T-helper 1 cell (primary cell): ENCODE measurements at regions not wholly inside any gene's neighbourhood (a gene's known extent, or its start where the extent isn't known, plus 50 kb on each side); places are given as distances from the start of the nearest gene placed in this dataset.
A peak's percentile ranks its signal among the peaks of the same experiment; 100 is the strongest.

Experiments
- DNase-seq, 5 donors: peaks; one replicate each; pipeline ENCODE4 v3.0.0-alpha.2; 2012 to 2020

DNA sequence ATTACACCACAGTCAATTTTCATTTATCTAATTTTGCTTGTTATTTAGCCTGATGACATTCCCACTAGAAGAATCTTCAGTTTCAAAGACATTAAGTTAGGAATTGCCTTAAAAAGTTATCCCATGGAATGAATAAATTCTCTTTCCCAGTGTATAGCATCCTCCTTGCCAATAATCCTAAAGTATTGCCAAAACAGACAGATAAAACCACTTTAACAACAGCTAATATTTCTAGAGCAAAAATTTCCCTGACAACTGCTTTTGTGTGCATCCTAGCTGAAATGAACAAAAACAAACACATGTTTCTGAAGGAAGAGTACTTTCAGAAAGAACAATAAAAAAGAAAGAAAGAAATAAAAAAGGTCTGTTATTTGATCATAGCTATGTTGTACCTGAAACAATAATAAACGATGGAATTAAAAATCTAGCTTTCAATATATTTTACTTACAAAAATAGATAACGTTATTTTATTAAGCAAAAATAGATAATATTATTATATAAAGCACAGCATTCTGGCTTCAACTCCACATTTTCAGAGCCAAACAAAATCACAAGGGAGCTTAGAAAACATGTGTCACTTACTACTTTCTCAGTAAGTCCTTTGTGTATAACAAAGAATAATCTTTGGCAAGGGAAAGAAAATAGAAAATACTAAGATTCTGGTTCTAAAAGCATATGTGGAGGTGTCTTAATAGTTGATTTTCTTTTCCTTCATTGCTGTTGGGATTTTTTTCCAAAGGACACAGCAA is 939.0 kb upstream of the CRIM1 start:
- no peak for DNase-seq

DNA sequence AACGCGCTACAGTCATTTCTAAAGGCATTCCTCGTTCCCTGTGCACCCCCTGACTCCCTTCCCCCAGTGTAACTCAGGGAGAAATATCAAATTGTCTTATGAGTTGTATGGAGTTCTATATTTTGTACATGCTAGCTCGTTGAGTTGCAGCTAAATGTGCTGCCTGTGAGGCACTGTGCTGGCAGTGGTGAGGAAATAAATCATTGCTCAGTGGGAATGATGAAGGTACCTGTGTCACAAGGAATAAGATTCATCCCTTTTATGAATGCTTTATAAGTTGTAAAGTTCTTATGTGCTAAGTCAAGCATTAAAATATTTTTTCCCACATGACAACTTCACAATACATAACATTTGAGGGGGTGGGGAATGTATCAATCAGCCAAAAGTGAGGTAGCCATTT is 939.6 kb upstream of the CRIM1 start:
- no peak for DNase-seq

- no peak for DNase-seq
Observed at GRCh38 chr2:35415282-35415681, 940.3 kb upstream of the CRIM1 start.

- peak in 3 of 5 donors; percentile 1 to 13 (median 8) for DNase-seq
Observed at GRCh38 chr2:35410431-35411061, 945.0 kb upstream of the CRIM1 start.

DNA sequence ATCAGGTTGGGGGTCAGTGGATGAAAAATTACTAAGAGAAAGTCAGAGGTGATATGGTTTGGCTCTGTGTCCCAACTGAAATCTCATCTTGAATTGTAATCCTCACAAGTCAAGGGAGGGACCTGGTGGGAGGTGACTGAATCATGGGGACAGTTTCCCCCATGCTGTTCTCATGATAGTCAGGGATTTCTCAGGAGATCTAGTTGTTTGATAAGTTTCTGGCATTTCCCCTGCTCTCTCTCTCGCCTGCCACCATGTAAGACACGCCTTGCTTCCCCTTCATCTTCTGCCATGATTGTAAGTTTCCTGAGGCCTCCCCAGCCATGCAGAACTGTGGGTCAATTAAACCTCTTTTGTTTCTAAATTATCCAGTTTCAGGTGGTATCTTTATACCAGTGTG is 945.8 kb upstream of the CRIM1 start:
- DNase-seq: no peak

DNA sequence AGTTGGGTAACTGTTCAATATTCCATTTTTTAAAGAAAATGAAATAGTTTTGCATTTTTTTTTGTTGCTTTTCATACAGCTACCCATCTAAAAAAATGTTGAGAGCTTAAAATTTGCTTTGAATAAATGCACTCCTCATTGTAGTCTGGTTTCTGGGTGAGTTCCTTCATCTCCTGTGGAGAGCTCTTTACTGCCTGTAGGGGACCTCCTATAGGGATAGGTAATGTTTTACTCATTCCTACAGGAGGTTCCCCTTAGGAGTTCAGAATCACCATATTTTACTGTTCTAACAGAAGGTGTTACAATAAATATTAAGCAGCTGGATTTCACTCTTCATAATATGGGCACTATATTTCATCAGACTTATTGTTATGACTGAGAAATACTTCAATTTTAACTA is 947.3 kb upstream of the CRIM1 start:
- DNase-seq: no peak

- no peak for DNase-seq
Observed at GRCh38 chr2:35391736-35392442, 963.7 kb upstream of the CRIM1 start.

- no peak for DNase-seq
Observed at GRCh38 chr2:35378791-35379190, 976.8 kb upstream of the CRIM1 start.

GRCh38 chr2:35374845-35375244 is 980.7 kb upstream of the CRIM1 start:
- DNase-seq: no peak

GRCh38 chr2:35365859-35366258 is 989.7 kb upstream of the CRIM1 start:
- DNase-seq: no peak

DNA sequence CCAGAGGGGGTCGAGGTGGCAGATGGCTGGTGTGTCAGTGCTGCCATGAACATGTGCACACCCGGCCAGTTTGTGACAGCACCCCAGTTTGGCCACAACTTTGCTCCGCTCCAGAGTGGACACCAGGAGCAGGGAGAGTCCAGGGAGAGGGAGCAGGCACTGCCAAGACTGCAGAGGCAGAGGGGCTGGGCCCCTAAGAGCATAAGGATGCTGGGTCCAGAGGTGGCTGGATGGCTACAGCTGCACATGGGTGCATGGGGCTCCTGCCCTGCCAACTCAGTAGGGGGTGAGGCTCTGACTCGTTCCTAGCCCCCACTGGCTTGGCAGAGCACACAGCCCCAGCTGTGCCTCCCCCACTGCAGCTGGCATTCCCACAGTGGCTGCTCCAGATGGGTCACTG is 999.2 kb upstream of the CRIM1 start:
- DNase-seq: no peak

GRCh38 chr2:35355056-35355455 is 1000.5 kb upstream of the CRIM1 start:
- no peak for DNase-seq

- no peak for DNase-seq
Observed at GRCh38 chr2:35347561-35347960, 1008.0 kb upstream of the CRIM1 start.

GRCh38 chr2:35343135-35343534 is 1012.4 kb upstream of the CRIM1 start:
- no peak for DNase-seq

GRCh38 chr2:35339211-35339610 is 1016.4 kb upstream of the CRIM1 start:
- no peak for DNase-seq

GRCh38 chr2:35337922-35338321 is 1017.7 kb upstream of the CRIM1 start:
- DNase-seq: no peak

DNA sequence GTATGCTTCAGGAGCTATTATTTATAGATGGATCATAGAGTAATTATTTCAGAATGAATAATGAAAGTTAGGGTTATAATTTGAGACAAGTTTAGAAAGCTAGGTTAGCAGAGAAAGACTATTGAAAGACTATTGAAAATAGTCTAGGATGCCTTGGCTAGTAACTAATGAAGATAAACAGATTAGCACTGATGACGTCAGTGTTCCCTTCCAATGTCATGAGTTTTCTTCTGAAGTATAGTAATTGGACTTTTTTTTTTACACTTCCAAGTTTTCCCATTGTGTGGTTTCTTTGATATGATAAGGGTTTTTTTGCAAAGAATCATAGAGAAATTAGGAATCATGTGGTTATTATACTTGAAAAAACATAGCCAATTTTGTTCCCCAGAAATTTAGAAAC is 1041.5 kb upstream of the CRIM1 start:
- no peak for DNase-seq

- DNase-seq: no peak
Observed at GRCh38 chr2:35301369-35301768, 1054.2 kb upstream of the CRIM1 start.

DNA sequence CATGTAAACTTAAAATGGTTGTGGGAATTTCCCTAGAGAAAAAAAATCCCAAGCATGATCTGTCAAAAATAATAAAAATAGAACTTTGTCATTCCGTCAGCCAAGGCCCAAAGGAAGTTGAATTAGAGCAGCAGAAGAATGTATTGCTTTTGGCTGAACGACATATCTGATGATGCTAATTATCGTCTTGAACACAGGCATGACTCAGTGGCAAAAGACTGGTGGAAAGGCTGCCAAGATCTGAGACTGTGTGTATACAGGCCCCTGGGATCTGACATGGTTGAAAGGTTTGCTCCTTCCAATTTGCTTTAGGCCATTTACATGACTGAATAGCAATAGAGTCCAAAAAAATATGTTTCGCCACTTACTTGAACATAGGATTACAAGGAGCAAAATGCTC is 1057.1 kb upstream of the CRIM1 start:
- DNase-seq: no peak

DNA sequence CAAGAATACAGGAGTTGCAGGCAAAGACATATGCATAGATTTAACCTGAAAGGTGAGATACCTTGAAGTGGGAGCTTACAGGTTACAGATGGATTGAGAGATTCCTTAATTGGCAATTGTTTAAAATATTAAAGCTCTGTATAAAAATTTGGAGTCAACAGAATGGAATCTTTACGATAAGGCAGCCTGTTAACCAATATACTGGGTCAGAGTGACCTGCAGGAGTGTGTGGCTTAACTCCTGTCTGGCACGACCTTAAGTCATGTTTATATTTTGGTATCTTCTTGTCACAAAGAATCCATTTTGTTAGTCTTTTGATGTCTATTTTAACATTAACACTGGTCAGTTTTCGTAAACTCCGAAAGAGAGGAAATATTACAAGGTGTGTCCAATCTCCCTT is 1058.2 kb upstream of the CRIM1 start:
- no peak for DNase-seq

DNA sequence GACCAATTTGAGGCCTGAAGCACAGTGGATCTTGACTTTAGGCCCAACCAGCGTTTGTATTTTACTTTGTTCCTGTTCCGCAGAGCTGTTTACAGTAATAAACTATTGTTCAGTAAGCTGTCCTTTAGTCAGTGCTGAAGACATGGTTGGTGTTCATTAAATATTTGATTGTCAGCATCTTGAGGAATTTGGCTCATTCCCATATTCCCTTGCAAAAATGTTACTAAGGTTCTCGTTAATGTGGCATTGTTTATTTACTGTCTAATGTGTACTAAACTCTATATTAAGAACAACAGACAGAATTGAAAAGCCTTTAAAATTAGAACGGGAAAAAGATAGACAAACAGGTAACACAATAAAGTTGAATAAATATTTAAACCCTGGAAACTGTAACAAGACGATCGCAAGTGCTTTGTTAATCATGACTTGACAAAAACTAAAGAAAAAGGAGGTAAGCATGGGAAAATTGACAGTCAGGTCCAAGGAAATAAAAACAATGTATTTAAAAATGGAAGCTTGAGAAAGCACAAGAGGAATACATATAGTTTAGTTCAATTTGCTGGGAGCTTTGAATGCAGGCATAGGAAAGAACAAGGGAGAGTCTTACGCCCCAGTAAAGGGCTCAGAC is 1060.8 kb upstream of the CRIM1 start:
- DNase-seq: no peak

- DNase-seq: no peak
Observed at GRCh38 chr2:35293261-35293660, 1062.3 kb upstream of the CRIM1 start.

DNA sequence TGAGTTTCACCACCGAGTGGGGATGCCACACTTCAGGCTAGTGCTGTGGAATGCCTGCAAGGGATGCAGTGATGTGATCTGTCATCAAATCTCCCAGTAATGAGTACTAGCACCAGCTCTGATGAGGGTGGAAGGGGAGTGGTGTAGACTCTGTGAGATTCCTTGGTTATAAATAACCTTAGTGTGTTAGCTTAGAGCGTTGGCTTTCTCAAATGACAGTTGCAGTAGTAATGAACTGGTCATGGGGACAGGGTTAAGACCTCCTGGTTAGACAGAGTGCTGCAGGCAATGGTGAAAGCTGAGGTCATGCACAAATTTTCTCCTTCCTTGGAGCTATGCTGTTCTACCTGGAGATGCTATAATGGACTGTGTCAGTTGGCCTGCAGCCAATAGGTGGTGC is 1063.4 kb upstream of the CRIM1 start:
- no peak for DNase-seq

DNA sequence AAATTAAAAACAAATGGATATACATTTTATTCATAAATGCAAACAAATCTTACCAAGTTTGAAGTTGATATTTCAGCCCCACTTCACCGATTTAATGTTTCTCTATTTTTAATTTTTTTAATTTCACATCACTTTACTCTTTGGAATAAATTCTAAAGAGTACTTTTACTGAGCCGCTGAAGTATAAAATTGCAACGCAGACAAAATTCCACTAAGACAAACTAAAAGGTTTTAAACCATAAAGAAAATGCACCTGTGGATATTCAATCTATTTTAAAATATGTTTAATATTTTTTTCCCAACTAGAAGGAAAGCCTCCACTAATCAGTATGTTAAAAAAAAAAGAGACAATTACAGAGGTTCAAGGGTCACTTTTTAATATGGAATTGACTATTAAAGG is 1073.9 kb upstream of the CRIM1 start:
- no peak for DNase-seq
